ENCODE measurements at regions not wholly inside any gene's neighbourhood (a gene's known extent, or its start where the extent isn't known, plus 50 kb on each side); places are given as distances from the start of the nearest gene placed in this dataset.
"Not testable (repeated sequence)": the region's sequence is repeated elsewhere in the genome, so short reads cannot be mapped to it uniquely, and the experiment has no call there.

DNA sequence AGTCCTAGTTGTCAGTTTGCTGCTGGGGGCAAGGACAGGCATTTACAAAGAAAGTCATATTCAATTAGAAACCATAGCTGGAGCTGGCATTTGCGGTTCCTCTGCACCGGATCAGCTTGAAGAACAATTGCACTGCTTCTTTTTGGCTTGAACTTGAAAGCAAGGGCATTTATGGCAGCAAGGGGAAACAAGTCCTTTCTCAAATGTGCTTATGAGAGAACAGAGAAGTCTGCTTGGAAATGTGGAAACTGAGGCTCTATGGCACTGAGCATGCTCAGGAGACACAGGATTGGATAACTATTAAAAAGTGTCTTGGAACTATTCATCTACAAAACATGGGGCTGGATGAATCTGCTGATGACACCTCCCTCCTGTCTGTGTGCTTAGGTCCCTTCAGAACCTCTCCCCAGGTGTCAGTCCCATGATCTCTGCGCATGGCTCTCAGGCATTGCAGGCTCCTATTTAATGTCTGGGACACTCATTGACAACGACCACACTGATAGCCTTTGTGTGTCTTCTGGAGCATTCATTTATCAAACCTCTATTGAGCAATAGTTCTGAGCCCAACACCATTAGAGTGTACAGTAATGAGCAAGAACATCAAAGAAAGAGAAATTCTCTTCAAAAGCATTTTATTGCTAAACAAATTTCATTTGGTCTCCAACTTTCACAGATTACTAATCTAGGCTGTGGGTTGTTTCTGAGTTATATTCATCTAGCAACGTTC is 353.6 kb downstream of the ANAPC1 start:
- not testable (repeated sequence) for H3K4me1 ChIP-seq (ENCODE audit: insufficient read depth, insufficient read length); H3K4me3 ChIP-seq (ENCODE audit: insufficient read length, low read depth); DNase-seq (ENCODE audit: low read depth, low spot score); H3K27me3 ChIP-seq (ENCODE audit: insufficient read depth, insufficient read length); H3K9me3 ChIP-seq (ENCODE audit: insufficient read depth, low read length); H3K9ac ChIP-seq (ENCODE audit: insufficient read length, low read depth); H3K36me3 ChIP-seq (ENCODE audit: insufficient read depth, insufficient read length, low read length)

GRCh38 chr2:111532682-111533556 is 351.1 kb downstream of the ANAPC1 start:
- H3K9ac ChIP-seq (ENCODE audit: insufficient read length, low read depth); H3K4me1 ChIP-seq (ENCODE audit: insufficient read depth, insufficient read length); DNase-seq (ENCODE audit: low read depth, low spot score); H3K36me3 ChIP-seq (ENCODE audit: insufficient read depth, insufficient read length, low read length); H3K27me3 ChIP-seq (ENCODE audit: insufficient read depth, insufficient read length); H3K4me3 ChIP-seq (ENCODE audit: insufficient read length, low read depth): not testable (repeated sequence)
- peaks cover 12% of the 10 kb centered on the region; the same call in 1 of the 2 replicates for H3K9me3 ChIP-seq (ENCODE audit: insufficient read depth, low read length)

DNA sequence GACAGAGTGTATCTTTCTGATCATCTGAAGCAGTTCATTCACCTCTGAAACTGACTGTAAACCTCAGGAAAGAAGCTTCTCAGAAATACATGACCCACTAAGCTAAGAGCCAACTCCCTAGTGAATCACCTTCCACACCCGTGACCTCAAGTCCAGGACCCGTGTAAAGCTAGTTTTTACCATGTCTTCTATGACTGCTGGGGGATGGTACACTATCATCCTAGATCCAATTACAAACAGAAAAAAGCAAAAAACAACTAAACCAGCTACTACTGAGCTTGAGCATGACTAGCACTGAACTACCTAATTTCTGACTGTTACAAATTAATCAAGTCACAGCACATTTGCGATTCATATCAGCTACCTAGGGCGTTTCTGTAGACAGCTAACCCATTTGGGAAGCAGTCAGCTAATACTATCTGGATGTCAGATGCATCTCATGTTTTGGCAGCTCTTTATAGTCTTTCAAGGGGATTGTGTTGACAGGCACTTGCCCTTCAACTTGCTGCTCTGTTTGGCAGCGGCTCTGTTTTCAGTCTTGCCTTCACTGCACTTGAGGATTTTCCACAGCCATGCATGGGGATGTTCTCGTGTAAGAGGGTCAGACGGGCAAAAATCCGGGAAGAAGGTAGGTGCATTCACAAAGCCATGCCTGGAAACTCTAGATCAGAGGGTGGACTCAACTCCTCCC is 350.3 kb downstream of the ANAPC1 start:
- not testable (repeated sequence) for H3K36me3 ChIP-seq (ENCODE audit: insufficient read depth, insufficient read length, low read length); H3K9ac ChIP-seq (ENCODE audit: insufficient read length, low read depth); H3K4me1 ChIP-seq (ENCODE audit: insufficient read depth, insufficient read length); DNase-seq (ENCODE audit: low read depth, low spot score); H3K27me3 ChIP-seq (ENCODE audit: insufficient read depth, insufficient read length); H3K4me3 ChIP-seq (ENCODE audit: insufficient read length, low read depth)
- peaks cover 12% of the 10 kb centered on the region; the same call in 1 of the 2 replicates for H3K9me3 ChIP-seq (ENCODE audit: insufficient read depth, low read length)

GRCh38 chr2:111534910-111535352 is 349.1 kb downstream of the ANAPC1 start:
- DNase-seq (ENCODE audit: low read depth, low spot score): no peak
- Histone ChIP-seq H3K4me3 (ENCODE audit: insufficient read length, low read depth) (no peak overlapping the region), H3K9ac (ENCODE audit: insufficient read length, low read depth) (no peak overlapping the region)

DNA sequence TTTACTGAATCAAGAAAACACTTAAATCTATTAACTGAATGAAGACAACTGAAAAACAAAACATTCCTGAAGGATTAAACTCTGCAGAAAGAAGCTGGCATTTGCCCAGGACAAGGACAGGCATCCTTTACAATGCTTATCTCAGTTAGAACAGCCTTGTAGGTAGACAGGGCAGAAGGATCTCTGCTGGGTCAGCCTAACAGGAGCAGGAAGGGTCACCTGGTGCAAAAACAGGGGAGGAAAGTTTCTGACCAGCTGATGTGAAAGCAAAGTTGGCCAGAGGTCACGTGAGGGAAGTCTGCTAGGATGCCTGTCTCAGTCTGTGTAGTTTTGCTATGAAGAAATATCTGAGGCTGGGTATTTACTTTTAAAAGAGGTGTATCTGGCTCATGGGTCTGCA is 348.6 kb downstream of the ANAPC1 start:
- TF ChIP-seq ZNF274 (IDR thresholded peaks at IDR 0.05; ENCODE audit: low read depth, low read length) (no peak), YY1 (IDR thresholded peaks at IDR 0.05; ENCODE audit: insufficient read depth, insufficient read length) (no peak), SUZ12 (IDR thresholded peaks at IDR 0.05; ENCODE audit: extremely low read depth, insufficient read depth, insufficient read length) (no peak)
- H3K9ac ChIP-seq (ENCODE audit: insufficient read length, low read depth): no peak overlapping the region
- no peak overlapping the region for H3K4me3 ChIP-seq (ENCODE audit: insufficient read length, low read depth)
- H3K9me3 ChIP-seq (ENCODE audit: insufficient read depth, low read length): peaks cover 12% of the 10 kb centered on the region; the same call in 1 of the 2 replicates
- DNase-seq (ENCODE audit: low read depth, low spot score): no peak
- no peaks in the 10 kb centered on the region for H3K27me3 ChIP-seq (ENCODE audit: insufficient read depth, insufficient read length)
- no peaks in the 10 kb centered on the region for H3K36me3 ChIP-seq (ENCODE audit: insufficient read depth, insufficient read length, low read length)
- H3K4me1 ChIP-seq (ENCODE audit: insufficient read depth, insufficient read length): peaks cover 2% of the 10 kb centered on the region

More at GRCh38 chr2:111534910-111535352, 349.1 kb downstream of the ANAPC1 start:
- Histone ChIP-seq H3K9me3 (ENCODE audit: insufficient read depth, low read length) (peaks cover 12% of the 10 kb centered on the region; the same call in 1 of the 2 replicates), H3K27me3 (ENCODE audit: insufficient read depth, insufficient read length) (no peaks in the 10 kb centered on the region), H3K36me3 (ENCODE audit: insufficient read depth, insufficient read length, low read length) (no peaks in the 10 kb centered on the region), H3K4me1 (ENCODE audit: insufficient read depth, insufficient read length) (peaks cover 2% of the 10 kb centered on the region)
- TF ChIP-seq YY1 (IDR thresholded peaks at IDR 0.05; ENCODE audit: insufficient read depth, insufficient read length) (no peak), SUZ12 (IDR thresholded peaks at IDR 0.05; ENCODE audit: extremely low read depth, insufficient read depth, insufficient read length) (no peak), ZNF274 (IDR thresholded peaks at IDR 0.05; ENCODE audit: low read depth, low read length) (no peak)

GRCh38 chr2:111537078-111537655 is 346.8 kb downstream of the ANAPC1 start:
- no peak for DNase-seq (ENCODE audit: low read depth, low spot score)
- Histone ChIP-seq H3K9me3 (ENCODE audit: insufficient read depth, low read length) (peaks cover 12% of the 10 kb centered on the region; the same call in 1 of the 2 replicates), H3K4me3 (ENCODE audit: insufficient read length, low read depth) (no peak overlapping the region), H3K36me3 (ENCODE audit: insufficient read depth, insufficient read length, low read length) (no peaks in the 10 kb centered on the region), H3K27me3 (ENCODE audit: insufficient read depth, insufficient read length) (no peaks in the 10 kb centered on the region), H3K4me1 (ENCODE audit: insufficient read depth, insufficient read length) (peaks cover 2% of the 10 kb centered on the region), H3K9ac (ENCODE audit: insufficient read length, low read depth) (no peak overlapping the region)
- TF ChIP-seq YY1 (IDR thresholded peaks at IDR 0.05; ENCODE audit: insufficient read depth, insufficient read length) (no peak), ZNF274 (IDR thresholded peaks at IDR 0.05; ENCODE audit: low read depth, low read length) (no peak), SUZ12 (IDR thresholded peaks at IDR 0.05; ENCODE audit: extremely low read depth, insufficient read depth, insufficient read length) (no peak)

DNA sequence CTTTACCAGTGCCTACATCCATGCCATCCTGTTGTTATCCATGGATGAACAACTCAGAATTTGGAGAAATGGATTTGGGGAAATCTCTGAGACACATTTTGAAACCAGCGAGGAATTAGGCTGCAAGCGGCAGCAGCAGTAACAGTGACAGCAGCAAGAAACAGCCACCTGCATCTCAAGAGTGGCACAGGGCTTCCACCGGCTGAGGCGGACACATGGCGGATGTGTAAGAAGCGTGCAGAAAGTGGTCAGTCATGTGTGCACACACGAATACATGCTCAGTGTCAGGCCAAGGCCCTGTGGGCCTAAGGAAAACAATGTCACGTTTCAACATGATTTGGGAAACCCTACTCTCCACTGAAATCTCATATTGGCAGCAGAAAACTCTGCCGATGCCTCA is 344.0 kb downstream of the ANAPC1 start:
- H3K9ac ChIP-seq (ENCODE audit: insufficient read length, low read depth); H3K4me3 ChIP-seq (ENCODE audit: insufficient read length, low read depth); DNase-seq (ENCODE audit: low read depth, low spot score); H3K36me3 ChIP-seq (ENCODE audit: insufficient read depth, insufficient read length, low read length); H3K27me3 ChIP-seq (ENCODE audit: insufficient read depth, insufficient read length); H3K4me1 ChIP-seq (ENCODE audit: insufficient read depth, insufficient read length): not testable (repeated sequence)
- H3K9me3 ChIP-seq (ENCODE audit: insufficient read depth, low read length): peaks cover 12% of the 10 kb centered on the region; the same call in 1 of the 2 replicates

GRCh38 chr2:111542120-111542774 is 341.7 kb downstream of the ANAPC1 start:
- not testable (repeated sequence) for DNase-seq (ENCODE audit: low read depth, low spot score); H3K27me3 ChIP-seq (ENCODE audit: insufficient read depth, insufficient read length); H3K9ac ChIP-seq (ENCODE audit: insufficient read length, low read depth); H3K9me3 ChIP-seq (ENCODE audit: insufficient read depth, low read length); H3K4me3 ChIP-seq (ENCODE audit: insufficient read length, low read depth); H3K4me1 ChIP-seq (ENCODE audit: insufficient read depth, insufficient read length); H3K36me3 ChIP-seq (ENCODE audit: insufficient read depth, insufficient read length, low read length)

GRCh38 chr2:111544006-111544405 is 340.0 kb downstream of the ANAPC1 start:
- H3K27me3 ChIP-seq (ENCODE audit: insufficient read depth, insufficient read length); DNase-seq (ENCODE audit: low read depth, low spot score); H3K4me1 ChIP-seq (ENCODE audit: insufficient read depth, insufficient read length); H3K36me3 ChIP-seq (ENCODE audit: insufficient read depth, insufficient read length, low read length); H3K4me3 ChIP-seq (ENCODE audit: insufficient read length, low read depth); H3K9ac ChIP-seq (ENCODE audit: insufficient read length, low read depth); H3K9me3 ChIP-seq (ENCODE audit: insufficient read depth, low read length): not testable (repeated sequence)

All from NT2/D1 (cell line).